Ascending aorta (tissue), 2 donors: ENCODE measurements at regions not wholly inside any gene's neighbourhood (a gene's known extent, or its start where the extent isn't known, plus 50 kb on each side); places are given as distances from the start of the nearest gene placed in this dataset.

ENCODE experiments used
- DNase-seq, 2 donors: peaks; one replicate each; pipeline ENCODE4 v3.0.0-alpha.2; 2019; ENCODE audit warnings: low spot score in 2 of 2
- H3K27ac ChIP-seq, 2 donors: fragments of 200-600 bp; sonication (generic); one replicate each; pipeline ENCODE4 v1.5.1; 2016 to 2017; ENCODE audit warnings: mild to moderate bottlenecking in 1 of 2
- H3K27me3 ChIP-seq: fragments of 200-600 bp; sonication (generic); one replicate; pipeline ENCODE4 v1.5.1; 2017
- H3K36me3 ChIP-seq, 2 donors: fragments of 200-600 bp; sonication (generic); one replicate each; pipeline ENCODE4 v1.5.1; 2016
- H3K4me1 ChIP-seq, 2 donors: fragments of 200-600 bp; sonication (generic); one replicate each; pipeline ENCODE4 v1.5.1; 2016 to 2017; ENCODE audit warnings: mild to moderate bottlenecking in 1 of 2
- H3K4me3 ChIP-seq, 2 donors: fragments of 200-600 bp; sonication (generic); one replicate each; pipeline ENCODE4 v1.5.1; 2016 to 2017; ENCODE audit warnings: mild to moderate bottlenecking in 1 of 2
- H3K9me3 ChIP-seq, 2 donors: fragments of 200-600 bp; sonication (generic); one replicate each; pipeline ENCODE4 v1.5.1; 2016
- CTCF ChIP-seq, 3 experiments: fragments of 200-600 bp in 2 of 3; fragments of 450-650 bp in 1 of 3; sonication (generic) in 2 of 3; IDR thresholded peaks; one replicate each; pipeline ENCODE4 v1.5.1; 2016 to 2019; ENCODE audit warnings: antibody characterized with exemption in 3 of 3, mild to moderate bottlenecking in 1 of 3, moderate library complexity in 1 of 3
- intact Hi-C: fragments of 100-400 bp; cut with DNase I; formaldehyde crosslinking; loops from one replicate; pipeline ENCODE4 v1.15.1; 2023

DNA sequence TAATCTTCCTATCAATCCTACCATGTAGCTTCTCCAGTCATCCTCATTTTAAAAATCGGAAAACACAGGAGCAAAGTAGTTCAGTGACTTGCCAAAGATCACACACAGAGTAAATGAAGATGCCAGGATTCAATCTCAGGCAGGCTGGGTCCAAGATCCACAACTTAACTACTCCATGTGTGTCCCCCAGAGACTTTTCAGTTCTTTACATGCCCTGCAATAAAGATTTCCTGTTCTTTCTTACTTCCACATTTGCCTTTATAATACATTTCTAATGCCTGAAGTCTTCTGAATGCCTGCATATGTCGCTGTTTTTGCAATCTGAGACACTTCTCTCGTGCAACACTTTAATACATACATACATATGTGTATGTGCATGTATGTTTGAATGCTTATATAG lies 121.7 kb upstream of the MARCKS start:
- Histone ChIP-seq H3K27me3 (no peaks in the 10 kb centered on the region), H3K4me3 (no peak overlapping the region), H3K36me3 (no peaks in the 10 kb centered on the region), H3K9me3 (no peaks in the 10 kb centered on the region), H3K27ac (no peak overlapping the region), H3K4me1 (peaks cover 0 to 3% of the 10 kb centered on the region in 2 donors)
- intact Hi-C loops, result no loop called here
- no peak for TF ChIP-seq CTCF (IDR thresholded peaks at IDR 0.05)
- DNase-seq, result no peak

DNA sequence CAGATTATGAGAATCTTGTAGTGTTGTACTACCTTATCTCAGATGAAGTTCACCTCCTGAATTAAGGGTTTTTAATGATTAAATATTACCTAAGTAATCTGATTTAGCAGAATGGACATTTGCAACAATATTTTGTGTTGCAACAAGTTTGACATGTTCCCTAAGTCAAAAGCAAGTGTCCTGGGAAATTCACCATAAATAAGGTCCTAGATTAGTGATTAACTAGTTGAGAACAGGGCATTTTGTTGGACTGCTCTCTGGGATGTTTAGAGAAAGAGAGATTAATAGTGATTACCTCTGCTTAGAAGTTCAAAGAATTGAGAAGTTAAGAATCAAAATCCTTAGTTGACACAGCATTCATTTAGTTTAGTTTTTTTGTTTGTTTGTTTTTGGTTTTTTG lies 120.2 kb upstream of the MARCKS start:
- no peak for DNase-seq
- no peak for TF ChIP-seq CTCF (IDR thresholded peaks at IDR 0.05)
- intact Hi-C loops, result no loop called here
- Histone ChIP-seq H3K4me1 (peaks cover 0 to 3% of the 10 kb centered on the region in 2 donors), H3K4me3 (no peak overlapping the region), H3K27ac (no peak overlapping the region), H3K27me3 (no peaks in the 10 kb centered on the region), H3K9me3 (no peaks in the 10 kb centered on the region), H3K36me3 (no peaks in the 10 kb centered on the region)

GRCh38 chr6:113739041-113739655 lies 118.0 kb upstream of the MARCKS start:
- no peak for DNase-seq
- H3K9me3 ChIP-seq, result no peaks in the 10 kb centered on the region
- H3K4me1 ChIP-seq, result no peaks in the 10 kb centered on the region
- H3K4me3 ChIP-seq, result no peak overlapping the region
- no peak for TF ChIP-seq CTCF (IDR thresholded peaks at IDR 0.05)
- no peak overlapping the region for H3K27ac ChIP-seq
- no peaks in the 10 kb centered on the region for H3K36me3 ChIP-seq
- intact Hi-C loops, result no loop called here
- H3K27me3 ChIP-seq, result no peaks in the 10 kb centered on the region

GRCh38 chr6:113741651-113742050 lies 115.5 kb upstream of the MARCKS start:
- no peaks in the 10 kb centered on the region for H3K27me3 ChIP-seq
- no peaks in the 10 kb centered on the region for H3K9me3 ChIP-seq
- no peak for DNase-seq
- H3K27ac ChIP-seq, result no peak overlapping the region
- H3K4me3 ChIP-seq, result no peak overlapping the region
- no peak for TF ChIP-seq CTCF (IDR thresholded peaks at IDR 0.05)
- no peaks in the 10 kb centered on the region for H3K4me1 ChIP-seq
- intact Hi-C loops, result no loop called here
- no peaks in the 10 kb centered on the region for H3K36me3 ChIP-seq

DNA sequence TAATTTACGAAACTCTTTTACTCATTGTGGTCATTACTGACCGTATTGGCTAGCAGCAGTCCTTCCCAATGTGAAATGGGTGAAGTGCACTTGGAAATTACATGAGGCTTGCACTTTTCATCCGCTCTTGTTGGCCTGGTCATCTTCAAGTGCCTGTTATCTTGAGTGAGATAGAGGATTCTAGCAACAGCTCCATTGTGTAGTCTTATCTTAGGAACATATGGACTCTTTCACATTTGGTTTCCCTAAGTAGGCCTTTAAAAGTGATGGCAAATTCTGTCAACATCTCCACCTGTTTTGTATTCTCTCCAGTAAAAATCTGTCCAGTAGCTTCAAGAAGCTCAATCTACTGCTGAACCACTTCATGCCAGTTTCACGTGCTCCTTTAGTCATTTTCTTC lies 114.8 kb upstream of the MARCKS start:
- no peaks in the 10 kb centered on the region for H3K4me1 ChIP-seq
- no peaks in the 10 kb centered on the region for H3K36me3 ChIP-seq
- H3K27ac ChIP-seq, result no peak overlapping the region
- no peak for TF ChIP-seq CTCF (IDR thresholded peaks at IDR 0.05)
- H3K4me3 ChIP-seq, result no peak overlapping the region
- no peak for DNase-seq
- no peaks in the 10 kb centered on the region for H3K27me3 ChIP-seq
- H3K9me3 ChIP-seq, result no peaks in the 10 kb centered on the region
- intact Hi-C loops, result no loop called here

- TF ChIP-seq CTCF (IDR thresholded peaks at IDR 0.05), result no peak
- no peak for DNase-seq
- H3K4me3 ChIP-seq, result no peak overlapping the region
- intact Hi-C loops, result no loop called here
- H3K27me3 ChIP-seq, result no peaks in the 10 kb centered on the region
- H3K27ac ChIP-seq, result no peak overlapping the region
- no peaks in the 10 kb centered on the region for H3K36me3 ChIP-seq
- H3K9me3 ChIP-seq, result no peaks in the 10 kb centered on the region
- H3K4me1 ChIP-seq, result no peaks in the 10 kb centered on the region
Observed at GRCh38 chr6:113744861-113745260, 112.3 kb upstream of the MARCKS start.
